NB4 (cell line): ENCODE measurements at regions not wholly inside any gene's neighbourhood (a gene's known extent, or its start where the extent isn't known, plus 50 kb on each side); places are given as distances from the start of the nearest gene placed in this dataset.

Source experiments
- CTCF ChIP-seq: IDR thresholded peaks from one replicate; pipeline ENCODE4 v1.5.1; 2012; ENCODE audit warnings: low read depth, low read length
- MAX ChIP-seq: IDR thresholded peaks from 2 replicates; pipeline ENCODE4 v1.6.1; 2011; ENCODE audit warnings: low read depth, low read length
- MYC ChIP-seq: IDR thresholded peaks from 2 replicates; pipeline ENCODE4 v1.6.1; 2011; ENCODE audit warnings: low read depth, low read length
- POLR2A ChIP-seq: IDR thresholded peaks from 2 replicates; pipeline ENCODE4 v1.6.1; 2011; ENCODE audit warnings: mild to moderate bottlenecking; ENCODE audit not compliant: insufficient read length; ENCODE audit errors: extremely low read depth

GRCh38 chr19:31505596-31505910, 156.3 kb upstream of the TSHZ3 start:
- TF ChIP-seq CTCF (no peak), MYC (no peak), POLR2A (no peak), MAX (no peak)
